WTC11 (cell line): ENCODE measurements at regions not wholly inside any gene's neighbourhood (a gene's known extent, or its start where the extent isn't known, plus 50 kb on each side); places are given as distances from the start of the nearest gene placed in this dataset.

Experiments used
- ATAC-seq: fragments of 200-7000 bp; cut with Tn5 transposase; 2 replicates; pipeline ENCODE4 v1.10.0; 2021; ENCODE audit warnings: mild to moderate bottlenecking, moderate library complexity
- CTCF ChIA-PET: fragments of 300-600 bp; sonication (Branson Sonifier 250); formaldehyde crosslinking; loops from one replicate; lab custom pipeline; 2021; ENCODE audit warnings: antibody characterized with exemption; lab: Charles Lee
- POLR2A ChIA-PET: fragments of 350-600 bp; sonication (Branson Sonifier 250); formaldehyde crosslinking; loops from one replicate; lab custom pipeline; 2021; ENCODE audit warnings: antibody characterized with exemption; lab: Charles Lee
- DNase-seq: peaks from one replicate; pipeline ENCODE4 v3.0.0; 2021; ENCODE audit warnings: low spot score
- H3K27ac Mint-ChIP-seq: 2 replicates; pipeline ENCODE4 v1.8.0; 2021; ENCODE audit warnings: mixed read lengths
- H3K27me3 Mint-ChIP-seq: 2 replicates; pipeline ENCODE4 v1.8.0; 2021; ENCODE audit warnings: low read depth, mild to moderate bottlenecking, moderate library complexity, mixed read lengths
- H3K36me3 Mint-ChIP-seq: 2 replicates; pipeline ENCODE4 v1.8.0; 2021; ENCODE audit warnings: mixed read lengths
- H3K4me1 Mint-ChIP-seq: 2 replicates; pipeline ENCODE4 v1.8.0; 2022; ENCODE audit warnings: mixed read lengths
- H3K4me3 Mint-ChIP-seq: 2 replicates; pipeline ENCODE4 v1.8.0; 2021; ENCODE audit warnings: mild to moderate bottlenecking, moderate library complexity, mixed read lengths
- H3K9me3 Mint-ChIP-seq: 2 replicates; pipeline ENCODE4 v1.8.0; 2021; ENCODE audit warnings: mixed read lengths
- GTF2I ChIP-seq: fragments of 250-450 bp; sonication (Bioruptor Pico); conservative IDR thresholded peaks from 2 replicates; pipeline ENCODE4 v1.4.0; 2021; ENCODE audit warnings: mild to moderate bottlenecking
- MXD4 ChIP-seq: fragments of 250-450 bp; sonication (Bioruptor Pico); IDR thresholded peaks from 2 replicates; pipeline ENCODE4 v1.8.0; 2021; ENCODE audit warnings: mild to moderate bottlenecking, moderate library complexity, borderline replicate concordance
- MYBL2 ChIP-seq: sonication (generic); formaldehyde crosslinking; IDR thresholded peaks from 2 replicates; pipeline ENCODE4 v1.8.1; 2023; ENCODE audit warnings: mild to moderate bottlenecking, moderate library complexity, missing genetic modification reagents
- NFYB ChIP-seq: sonication (generic); formaldehyde crosslinking; conservative IDR thresholded peaks from 2 replicates; pipeline ENCODE4 v1.8.0; 2022; ENCODE audit warnings: low read depth, missing genetic modification reagents
- SP1 ChIP-seq: sonication (generic); formaldehyde crosslinking; conservative IDR thresholded peaks from 2 replicates; pipeline ENCODE4 v1.8.1; 2022; ENCODE audit warnings: missing genetic modification reagents
- ZNF532 ChIP-seq: fragments of 250-450 bp; sonication (Bioruptor Pico); IDR thresholded peaks from 2 replicates; pipeline ENCODE4 v1.9.0; 2021; ENCODE audit warnings: mild to moderate bottlenecking, borderline replicate concordance
- TF ChIP-seq, protein P1 (sequence below): fragments of 250-450 bp; sonication (Bioruptor Pico); IDR thresholded peaks from 2 replicates; pipeline ENCODE4 v1.8.0; 2021; ENCODE audit warnings: mild to moderate bottlenecking
- TF ChIP-seq, protein P2 (sequence below): sonication (generic); formaldehyde crosslinking; IDR thresholded peaks from 2 replicates; pipeline ENCODE4 v1.8.1; 2023; ENCODE audit warnings: mild to moderate bottlenecking, missing genetic modification reagents, moderate library complexity
- TF ChIP-seq, protein P3 (sequence below): fragments of 250-450 bp; sonication (Bioruptor Pico); conservative IDR thresholded peaks from 2 replicates; pipeline ENCODE4 v1.9.0; 2021; ENCODE audit warnings: mild to moderate bottlenecking
- TF ChIP-seq, protein P4 (sequence below): sonication (generic); formaldehyde crosslinking; IDR thresholded peaks from 2 replicates; pipeline ENCODE4 v1.8.1; 2022; ENCODE audit warnings: mild to moderate bottlenecking, moderate library complexity, missing genetic modification reagents
- TF ChIP-seq, protein P5 (sequence below): sonication (generic); formaldehyde crosslinking; IDR thresholded peaks from 2 replicates; pipeline ENCODE4 v1.8.0; 2023; ENCODE audit warnings: missing genetic modification reagents, mild to moderate bottlenecking, borderline replicate concordance
- TF ChIP-seq, protein P6 (sequence below): sonication (generic); formaldehyde crosslinking; IDR thresholded peaks from 2 replicates; pipeline ENCODE4 v1.8.1; 2022; ENCODE audit warnings: missing genetic modification reagents, borderline replicate concordance

DNA sequence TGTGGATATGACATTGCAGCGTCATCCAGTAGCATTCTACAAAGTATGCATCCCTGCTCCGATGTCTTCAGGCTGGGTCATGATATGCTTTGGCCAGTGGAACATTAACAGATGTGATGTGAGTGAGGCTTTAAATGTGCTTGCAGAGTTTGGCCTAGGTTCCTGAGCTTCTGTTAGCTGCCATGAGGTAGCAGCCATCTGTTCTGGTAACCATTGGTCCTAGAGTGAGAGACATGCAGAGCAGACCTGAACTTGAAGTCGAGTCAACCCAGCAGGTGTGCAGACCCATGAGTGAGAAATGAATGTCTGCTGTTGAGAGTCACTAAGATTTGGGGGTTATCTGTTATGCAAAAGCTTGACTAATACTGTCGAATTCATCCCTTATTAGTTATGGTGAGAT, 73.8 kb upstream of the NABP1 start:
- Mint-ChIP-seq H3K36me3 (no peaks in the 10 kb centered on the region), H3K27ac (no peak overlapping the region), H3K4me1 (no peaks in the 10 kb centered on the region), H3K4me3 (no peak overlapping the region), H3K27me3 (no peaks in the 10 kb centered on the region), H3K9me3 (no peaks in the 10 kb centered on the region)
- POLR2A ChIA-PET = interaction anchor here (0.6 kb wide), 1 partner anchor 38 kb away, joined by 4 read pairs; no protein-coding TSS in a partner anchor
- TF ChIP-seq SP1 (CRISPR knock-in tag) = no peak
- CTCF ChIA-PET = no interaction called here
- no peak for DNase-seq
- no peak for ATAC-seq

GRCh38 chr2:191607096-191607495, 70.8 kb upstream of the NABP1 start:
- DNase-seq (no peak), ATAC-seq (no peak)
- no peak for TF ChIP-seq NFYB (CRISPR knock-in tag)
- no peak for TF ChIP-seq MXD4 (CRISPR knock-in tag)
- TF ChIP-seq, protein P1, sequence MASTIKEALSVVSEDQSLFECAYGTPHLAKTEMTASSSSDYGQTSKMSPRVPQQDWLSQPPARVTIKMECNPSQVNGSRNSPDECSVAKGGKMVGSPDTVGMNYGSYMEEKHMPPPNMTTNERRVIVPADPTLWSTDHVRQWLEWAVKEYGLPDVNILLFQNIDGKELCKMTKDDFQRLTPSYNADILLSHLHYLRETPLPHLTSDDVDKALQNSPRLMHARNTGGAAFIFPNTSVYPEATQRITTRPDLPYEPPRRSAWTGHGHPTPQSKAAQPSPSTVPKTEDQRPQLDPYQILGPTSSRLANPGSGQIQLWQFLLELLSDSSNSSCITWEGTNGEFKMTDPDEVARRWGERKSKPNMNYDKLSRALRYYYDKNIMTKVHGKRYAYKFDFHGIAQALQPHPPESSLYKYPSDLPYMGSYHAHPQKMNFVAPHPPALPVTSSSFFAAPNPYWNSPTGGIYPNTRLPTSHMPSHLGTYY = no peak
- TF ChIP-seq, protein P2, sequence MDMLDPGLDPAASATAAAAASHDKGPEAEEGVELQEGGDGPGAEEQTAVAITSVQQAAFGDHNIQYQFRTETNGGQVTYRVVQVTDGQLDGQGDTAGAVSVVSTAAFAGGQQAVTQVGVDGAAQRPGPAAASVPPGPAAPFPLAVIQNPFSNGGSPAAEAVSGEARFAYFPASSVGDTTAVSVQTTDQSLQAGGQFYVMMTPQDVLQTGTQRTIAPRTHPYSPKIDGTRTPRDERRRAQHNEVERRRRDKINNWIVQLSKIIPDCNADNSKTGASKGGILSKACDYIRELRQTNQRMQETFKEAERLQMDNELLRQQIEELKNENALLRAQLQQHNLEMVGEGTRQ = no peak
- TF ChIP-seq, protein P3, sequence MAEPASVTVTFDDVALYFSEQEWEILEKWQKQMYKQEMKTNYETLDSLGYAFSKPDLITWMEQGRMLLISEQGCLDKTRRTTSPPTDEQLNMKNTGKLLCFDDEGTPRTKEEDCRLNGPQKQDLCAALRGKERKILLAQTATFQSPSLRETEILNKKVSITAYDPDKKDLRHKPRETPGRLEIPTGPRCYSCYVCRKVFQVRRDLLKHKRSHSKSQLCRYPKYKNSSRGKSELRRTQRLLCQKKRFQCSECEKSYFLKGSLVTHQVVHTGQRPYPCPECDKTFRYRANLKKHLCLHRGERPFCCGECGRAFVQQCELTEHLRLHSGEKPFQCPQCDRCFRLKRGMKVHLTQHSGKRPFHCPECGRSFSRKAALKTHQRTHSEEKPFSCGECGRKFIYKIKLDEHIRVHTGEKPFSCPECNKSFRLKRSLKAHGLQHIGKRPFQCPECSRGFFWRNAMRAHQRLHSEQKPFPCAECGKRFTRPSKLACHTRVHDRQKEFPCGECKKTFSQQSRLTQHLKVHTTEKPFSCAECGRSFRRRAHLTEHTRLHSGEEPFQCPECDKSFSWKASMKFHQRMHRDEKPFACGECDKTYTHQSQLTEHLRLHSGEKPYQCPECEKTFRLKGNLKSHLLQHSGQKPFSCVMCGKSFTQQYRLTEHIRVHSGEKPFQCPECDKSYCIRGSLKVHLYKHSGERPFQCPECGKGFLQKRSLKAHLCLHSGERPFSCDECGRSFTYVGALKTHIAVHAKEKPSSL (CRISPR knock-in tag) = no peak
- no peaks in the 10 kb centered on the region for H3K36me3 Mint-ChIP-seq
- no peaks in the 10 kb centered on the region for H3K27me3 Mint-ChIP-seq
- no peak overlapping the region for H3K27ac Mint-ChIP-seq
- H3K4me1 Mint-ChIP-seq = no peaks in the 10 kb centered on the region
- ChIA-PET CTCF (no interaction called here), POLR2A (no interaction called here)
- H3K4me3 Mint-ChIP-seq = no peak overlapping the region
- H3K9me3 Mint-ChIP-seq = no peaks in the 10 kb centered on the region

DNA sequence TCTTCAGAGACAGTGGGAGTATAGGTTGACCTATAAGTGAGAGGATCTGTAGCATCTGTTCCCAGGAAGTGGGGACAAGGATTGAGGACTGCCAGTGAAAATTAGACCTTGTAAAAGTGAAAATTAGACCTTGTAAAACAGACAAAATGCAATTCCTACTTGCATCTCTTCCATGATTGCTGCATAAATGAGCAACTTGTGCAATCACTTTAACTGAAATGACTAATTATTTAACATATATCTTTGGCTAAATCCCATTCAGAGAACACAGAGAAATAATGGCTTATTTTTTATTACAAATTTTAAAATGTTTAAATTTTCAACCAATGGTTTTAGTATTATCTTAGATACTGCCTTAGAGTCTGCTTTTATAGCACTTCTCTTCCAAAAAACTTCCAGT, 67.2 kb upstream of the NABP1 start:
- POLR2A ChIA-PET = no interaction called here
- Mint-ChIP-seq H3K27ac (no peak overlapping the region), H3K36me3 (no peaks in the 10 kb centered on the region), H3K4me1 (no peaks in the 10 kb centered on the region), H3K9me3 (no peaks in the 10 kb centered on the region), H3K27me3 (no peaks in the 10 kb centered on the region), H3K4me3 (no peak overlapping the region)
- CTCF ChIA-PET = no interaction called here
- ATAC-seq = no peak
- no peak for DNase-seq
- TF ChIP-seq, protein P4, sequence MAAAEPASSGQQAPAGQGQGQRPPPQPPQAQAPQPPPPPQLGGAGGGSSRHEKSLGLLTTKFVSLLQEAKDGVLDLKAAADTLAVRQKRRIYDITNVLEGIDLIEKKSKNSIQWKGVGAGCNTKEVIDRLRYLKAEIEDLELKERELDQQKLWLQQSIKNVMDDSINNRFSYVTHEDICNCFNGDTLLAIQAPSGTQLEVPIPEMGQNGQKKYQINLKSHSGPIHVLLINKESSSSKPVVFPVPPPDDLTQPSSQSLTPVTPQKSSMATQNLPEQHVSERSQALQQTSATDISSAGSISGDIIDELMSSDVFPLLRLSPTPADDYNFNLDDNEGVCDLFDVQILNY (CRISPR knock-in tag) = no peak
- TF ChIP-seq, protein P5, sequence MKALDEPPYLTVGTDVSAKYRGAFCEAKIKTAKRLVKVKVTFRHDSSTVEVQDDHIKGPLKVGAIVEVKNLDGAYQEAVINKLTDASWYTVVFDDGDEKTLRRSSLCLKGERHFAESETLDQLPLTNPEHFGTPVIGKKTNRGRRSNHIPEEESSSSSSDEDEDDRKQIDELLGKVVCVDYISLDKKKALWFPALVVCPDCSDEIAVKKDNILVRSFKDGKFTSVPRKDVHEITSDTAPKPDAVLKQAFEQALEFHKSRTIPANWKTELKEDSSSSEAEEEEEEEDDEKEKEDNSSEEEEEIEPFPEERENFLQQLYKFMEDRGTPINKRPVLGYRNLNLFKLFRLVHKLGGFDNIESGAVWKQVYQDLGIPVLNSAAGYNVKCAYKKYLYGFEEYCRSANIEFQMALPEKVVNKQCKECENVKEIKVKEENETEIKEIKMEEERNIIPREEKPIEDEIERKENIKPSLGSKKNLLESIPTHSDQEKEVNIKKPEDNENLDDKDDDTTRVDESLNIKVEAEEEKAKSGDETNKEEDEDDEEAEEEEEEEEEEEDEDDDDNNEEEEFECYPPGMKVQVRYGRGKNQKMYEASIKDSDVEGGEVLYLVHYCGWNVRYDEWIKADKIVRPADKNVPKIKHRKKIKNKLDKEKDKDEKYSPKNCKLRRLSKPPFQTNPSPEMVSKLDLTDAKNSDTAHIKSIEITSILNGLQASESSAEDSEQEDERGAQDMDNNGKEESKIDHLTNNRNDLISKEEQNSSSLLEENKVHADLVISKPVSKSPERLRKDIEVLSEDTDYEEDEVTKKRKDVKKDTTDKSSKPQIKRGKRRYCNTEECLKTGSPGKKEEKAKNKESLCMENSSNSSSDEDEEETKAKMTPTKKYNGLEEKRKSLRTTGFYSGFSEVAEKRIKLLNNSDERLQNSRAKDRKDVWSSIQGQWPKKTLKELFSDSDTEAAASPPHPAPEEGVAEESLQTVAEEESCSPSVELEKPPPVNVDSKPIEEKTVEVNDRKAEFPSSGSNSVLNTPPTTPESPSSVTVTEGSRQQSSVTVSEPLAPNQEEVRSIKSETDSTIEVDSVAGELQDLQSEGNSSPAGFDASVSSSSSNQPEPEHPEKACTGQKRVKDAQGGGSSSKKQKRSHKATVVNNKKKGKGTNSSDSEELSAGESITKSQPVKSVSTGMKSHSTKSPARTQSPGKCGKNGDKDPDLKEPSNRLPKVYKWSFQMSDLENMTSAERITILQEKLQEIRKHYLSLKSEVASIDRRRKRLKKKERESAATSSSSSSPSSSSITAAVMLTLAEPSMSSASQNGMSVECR = no peak
- no peak for TF ChIP-seq ZNF532 (CRISPR knock-in tag)
- no peak for TF ChIP-seq GTF2I
- no peak for TF ChIP-seq MYBL2 (CRISPR knock-in tag)
- TF ChIP-seq, protein P6, sequence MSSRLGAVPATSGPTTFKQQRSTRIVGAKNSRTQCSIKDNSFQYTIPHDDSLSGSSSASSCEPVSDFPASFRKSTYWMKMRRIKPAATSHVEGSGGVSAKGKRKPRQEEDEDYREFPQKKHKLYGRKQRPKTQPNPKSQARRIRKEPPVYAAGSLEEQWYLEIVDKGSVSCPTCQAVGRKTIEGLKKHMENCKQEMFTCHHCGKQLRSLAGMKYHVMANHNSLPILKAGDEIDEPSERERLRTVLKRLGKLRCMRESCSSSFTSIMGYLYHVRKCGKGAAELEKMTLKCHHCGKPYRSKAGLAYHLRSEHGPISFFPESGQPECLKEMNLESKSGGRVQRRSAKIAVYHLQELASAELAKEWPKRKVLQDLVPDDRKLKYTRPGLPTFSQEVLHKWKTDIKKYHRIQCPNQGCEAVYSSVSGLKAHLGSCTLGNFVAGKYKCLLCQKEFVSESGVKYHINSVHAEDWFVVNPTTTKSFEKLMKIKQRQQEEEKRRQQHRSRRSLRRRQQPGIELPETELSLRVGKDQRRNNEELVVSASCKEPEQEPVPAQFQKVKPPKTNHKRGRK = no peak
